ENCODE measurements at regions not wholly inside any gene's neighbourhood (a gene's known extent, or its start where the extent isn't known, plus 50 kb on each side); places are given as distances from the start of the nearest gene placed in this dataset.

DNA sequence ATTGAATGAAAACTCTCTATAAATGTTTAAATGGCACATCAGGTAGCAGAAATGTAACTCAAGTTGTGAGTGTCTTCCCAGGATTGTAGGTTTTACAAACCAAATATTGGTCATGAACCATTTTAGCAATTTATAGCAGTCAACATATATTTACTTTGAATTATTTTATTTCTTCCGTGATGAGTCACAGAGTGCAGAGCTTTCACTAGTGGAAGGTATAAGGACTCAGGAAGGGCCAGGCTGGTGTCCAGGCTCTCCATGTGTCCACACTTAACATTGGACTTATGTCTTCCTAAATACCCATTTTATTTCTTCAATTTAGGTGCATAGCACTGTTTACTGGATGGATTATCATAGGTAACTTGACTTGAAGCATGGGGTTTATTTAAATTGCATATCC, 120.9 kb downstream of the OLIG3 start:
- DNase-seq (no peak), ATAC-seq (no peak)
- TF ChIP-seq, protein P1, sequence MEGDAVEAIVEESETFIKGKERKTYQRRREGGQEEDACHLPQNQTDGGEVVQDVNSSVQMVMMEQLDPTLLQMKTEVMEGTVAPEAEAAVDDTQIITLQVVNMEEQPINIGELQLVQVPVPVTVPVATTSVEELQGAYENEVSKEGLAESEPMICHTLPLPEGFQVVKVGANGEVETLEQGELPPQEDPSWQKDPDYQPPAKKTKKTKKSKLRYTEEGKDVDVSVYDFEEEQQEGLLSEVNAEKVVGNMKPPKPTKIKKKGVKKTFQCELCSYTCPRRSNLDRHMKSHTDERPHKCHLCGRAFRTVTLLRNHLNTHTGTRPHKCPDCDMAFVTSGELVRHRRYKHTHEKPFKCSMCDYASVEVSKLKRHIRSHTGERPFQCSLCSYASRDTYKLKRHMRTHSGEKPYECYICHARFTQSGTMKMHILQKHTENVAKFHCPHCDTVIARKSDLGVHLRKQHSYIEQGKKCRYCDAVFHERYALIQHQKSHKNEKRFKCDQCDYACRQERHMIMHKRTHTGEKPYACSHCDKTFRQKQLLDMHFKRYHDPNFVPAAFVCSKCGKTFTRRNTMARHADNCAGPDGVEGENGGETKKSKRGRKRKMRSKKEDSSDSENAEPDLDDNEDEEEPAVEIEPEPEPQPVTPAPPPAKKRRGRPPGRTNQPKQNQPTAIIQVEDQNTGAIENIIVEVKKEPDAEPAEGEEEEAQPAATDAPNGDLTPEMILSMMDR (IDR thresholded peaks at IDR 0.05): no peak
- Mint-ChIP-seq H3K9me3 (no peaks in the 10 kb centered on the region), H3K36me3 (ENCODE audit: low read depth) (peaks cover 1% of the 10 kb centered on the region), H3K27me3 (no peaks in the 10 kb centered on the region), H3K27ac (no peak overlapping the region), H3K4me3 (no peak overlapping the region), H3K4me1 (ENCODE audit: low read depth) (peaks cover 2% of the 10 kb centered on the region)
- POLR2A ChIA-PET: interaction anchor here (0.8 kb wide), 1 partner anchor 10 kb away, joined by 3 read pairs; no protein-coding TSS in a partner anchor
- intact Hi-C loops (cut with micrococcal nuclease): no loop called here
- CTCF ChIA-PET: interaction anchor here (1.1 to 1.6 kb wide), 4 partner anchors 28 to 200 kb away, joined by 3 to 5 read pairs (median 4); no protein-coding TSS in a partner anchor

GRCh38 chr6:137372532-137372931, 121.7 kb downstream of the OLIG3 start:
- intact Hi-C loops (cut with micrococcal nuclease): no loop called here
- TF ChIP-seq, protein P1 (IDR thresholded peaks at IDR 0.05): no peak
- Mint-ChIP-seq H3K27ac (no peak overlapping the region), H3K9me3 (no peaks in the 10 kb centered on the region), H3K36me3 (ENCODE audit: low read depth) (peaks cover 1% of the 10 kb centered on the region), H3K4me1 (ENCODE audit: low read depth) (peaks cover 2% of the 10 kb centered on the region), H3K4me3 (no peak overlapping the region), H3K27me3 (no peaks in the 10 kb centered on the region)
- POLR2A ChIA-PET: interaction anchor here (0.8 kb wide), 1 partner anchor 9 kb away, joined by 3 read pairs; no protein-coding TSS in a partner anchor
- no peak for ATAC-seq
- CTCF ChIA-PET: interaction anchor here (1.1 to 1.6 kb wide), 4 partner anchors 9 to 201 kb away, joined by 3 to 5 read pairs (median 4); no protein-coding TSS in a partner anchor
- DNase-seq: no peak

- ChIA-PET CTCF (interaction anchor here (1.2 to 1.4 kb wide), 2 partner anchors 8 to 202 kb away, joined by 4 read pairs; no protein-coding TSS in a partner anchor), POLR2A (no interaction called here)
- Mint-ChIP-seq H3K36me3 (ENCODE audit: low read depth) (peaks cover 1% of the 10 kb centered on the region), H3K27ac (no peak overlapping the region), H3K4me1 (ENCODE audit: low read depth) (peaks cover 2% of the 10 kb centered on the region), H3K4me3 (no peak overlapping the region), H3K9me3 (no peaks in the 10 kb centered on the region), H3K27me3 (no peaks in the 10 kb centered on the region)
- no peak for ATAC-seq
- DNase-seq: no peak
- TF ChIP-seq, protein P1 (IDR thresholded peaks at IDR 0.05): no peak
- intact Hi-C loops (cut with micrococcal nuclease): no loop called here
These were observed 122.6 kb downstream of the OLIG3 start for GRCh38 chr6:137371634-137372016.

GRCh38 chr6:137370871-137371633, 123.1 kb downstream of the OLIG3 start:
- no peaks in the 10 kb centered on the region for H3K9me3 Mint-ChIP-seq
- no peaks in the 10 kb centered on the region for H3K36me3 Mint-ChIP-seq (ENCODE audit: low read depth)
- no peak for DNase-seq
- CTCF ChIA-PET: interaction anchor here (0.9 to 1.9 kb wide), 4 partner anchors 7 to 53 kb away, joined by 3 to 8 read pairs (median 5); no protein-coding TSS in a partner anchor
- no peak overlapping the region for H3K27ac Mint-ChIP-seq
- ATAC-seq: no peak
- H3K4me3 Mint-ChIP-seq: no peak overlapping the region
- peaks cover 2% of the 10 kb centered on the region for H3K4me1 Mint-ChIP-seq (ENCODE audit: low read depth)
- intact Hi-C loops (cut with micrococcal nuclease): no loop called here
- POLR2A ChIA-PET: no interaction called here
- no peaks in the 10 kb centered on the region for H3K27me3 Mint-ChIP-seq
- TF ChIP-seq, protein P1 (IDR thresholded peaks at IDR 0.05): no peak

- intact Hi-C loops (cut with micrococcal nuclease): no loop called here
- H3K27ac Mint-ChIP-seq: no peak overlapping the region
- H3K4me1 Mint-ChIP-seq (ENCODE audit: low read depth): peaks cover 4% of the 10 kb centered on the region
- ChIA-PET CTCF (interaction anchor here (0.9 to 1.9 kb wide), 6 partner anchors 9 to 219 kb away, joined by 3 to 6 read pairs (median 4); no protein-coding TSS in a partner anchor), POLR2A (interaction anchor here (1.0 kb wide), 1 partner anchor 91 kb away, joined by 3 read pairs; no protein-coding TSS in a partner anchor)
- TF ChIP-seq, protein P1 (IDR thresholded peaks at IDR 0.05): no peak
- no peaks in the 10 kb centered on the region for H3K9me3 Mint-ChIP-seq
- DNase-seq (no peak), ATAC-seq (no peak)
- H3K4me3 Mint-ChIP-seq: no peak overlapping the region
- H3K27me3 Mint-ChIP-seq: no peaks in the 10 kb centered on the region
- H3K36me3 Mint-ChIP-seq (ENCODE audit: low read depth): no peaks in the 10 kb centered on the region
These were observed 125.1 kb downstream of the OLIG3 start for GRCh38 chr6:137369136-137369535.
